HFF-Myc (cell line): ENCODE measurements at regions not wholly inside any gene's neighbourhood (a gene's known extent, or its start where the extent isn't known, plus 50 kb on each side); places are given as distances from the start of the nearest gene placed in this dataset.
"Not testable (repeated sequence)": the region's sequence is repeated elsewhere in the genome, so short reads cannot be mapped to it uniquely, and the experiment has no call there.

Source experiments
- DNase-seq: peaks from one replicate; pipeline ENCODE4 v3.0.0-alpha.2; 2011; ENCODE audit warnings: low read depth; ENCODE audit errors: extremely low read depth
- H3K4me3 ChIP-seq: replicated peaks from 2 replicates; pipeline ENCODE4 v1.5.1; 2011; ENCODE audit warnings: low read depth, mild to moderate bottlenecking, control low read depth, low read length
- TF ChIP-seq, protein P1 (sequence below): IDR thresholded peaks from 2 replicates; pipeline ENCODE4 v1.5.1; 2012; ENCODE audit warnings: mild to moderate bottlenecking, low read depth, low read length, control low read depth; ENCODE audit errors: missing control alignments

DNA sequence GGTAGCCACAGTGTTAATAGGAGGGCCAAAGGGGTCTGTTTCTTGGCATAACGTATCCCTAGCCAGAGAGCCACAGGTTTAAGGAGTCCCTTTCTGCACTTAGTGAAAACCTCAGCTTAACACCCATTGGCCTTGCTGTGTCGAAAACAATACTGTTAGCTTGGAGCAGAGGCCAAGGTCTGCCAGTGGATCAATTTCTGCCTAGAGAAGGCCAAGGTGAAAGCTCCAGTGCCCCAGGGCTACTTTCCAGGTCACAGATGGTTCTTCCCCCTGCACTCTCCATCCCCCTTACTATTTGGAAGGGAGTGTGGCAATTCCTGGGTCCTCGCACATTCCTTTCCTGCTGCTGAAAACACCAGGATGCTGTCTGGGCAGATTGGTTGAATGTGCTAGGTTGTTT lies 74.8 kb upstream of the TNP1 start:
- H3K4me3 ChIP-seq = no peak overlapping the region
- DNase-seq = no peak
- TF ChIP-seq, protein P1, sequence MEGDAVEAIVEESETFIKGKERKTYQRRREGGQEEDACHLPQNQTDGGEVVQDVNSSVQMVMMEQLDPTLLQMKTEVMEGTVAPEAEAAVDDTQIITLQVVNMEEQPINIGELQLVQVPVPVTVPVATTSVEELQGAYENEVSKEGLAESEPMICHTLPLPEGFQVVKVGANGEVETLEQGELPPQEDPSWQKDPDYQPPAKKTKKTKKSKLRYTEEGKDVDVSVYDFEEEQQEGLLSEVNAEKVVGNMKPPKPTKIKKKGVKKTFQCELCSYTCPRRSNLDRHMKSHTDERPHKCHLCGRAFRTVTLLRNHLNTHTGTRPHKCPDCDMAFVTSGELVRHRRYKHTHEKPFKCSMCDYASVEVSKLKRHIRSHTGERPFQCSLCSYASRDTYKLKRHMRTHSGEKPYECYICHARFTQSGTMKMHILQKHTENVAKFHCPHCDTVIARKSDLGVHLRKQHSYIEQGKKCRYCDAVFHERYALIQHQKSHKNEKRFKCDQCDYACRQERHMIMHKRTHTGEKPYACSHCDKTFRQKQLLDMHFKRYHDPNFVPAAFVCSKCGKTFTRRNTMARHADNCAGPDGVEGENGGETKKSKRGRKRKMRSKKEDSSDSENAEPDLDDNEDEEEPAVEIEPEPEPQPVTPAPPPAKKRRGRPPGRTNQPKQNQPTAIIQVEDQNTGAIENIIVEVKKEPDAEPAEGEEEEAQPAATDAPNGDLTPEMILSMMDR = no peak

- no peak overlapping the region for H3K4me3 ChIP-seq
- DNase-seq = no peak
- TF ChIP-seq, protein P1 = no peak
Measured at GRCh38 chr2:216934151-216934550, 74.3 kb upstream of the TNP1 start.

DNA sequence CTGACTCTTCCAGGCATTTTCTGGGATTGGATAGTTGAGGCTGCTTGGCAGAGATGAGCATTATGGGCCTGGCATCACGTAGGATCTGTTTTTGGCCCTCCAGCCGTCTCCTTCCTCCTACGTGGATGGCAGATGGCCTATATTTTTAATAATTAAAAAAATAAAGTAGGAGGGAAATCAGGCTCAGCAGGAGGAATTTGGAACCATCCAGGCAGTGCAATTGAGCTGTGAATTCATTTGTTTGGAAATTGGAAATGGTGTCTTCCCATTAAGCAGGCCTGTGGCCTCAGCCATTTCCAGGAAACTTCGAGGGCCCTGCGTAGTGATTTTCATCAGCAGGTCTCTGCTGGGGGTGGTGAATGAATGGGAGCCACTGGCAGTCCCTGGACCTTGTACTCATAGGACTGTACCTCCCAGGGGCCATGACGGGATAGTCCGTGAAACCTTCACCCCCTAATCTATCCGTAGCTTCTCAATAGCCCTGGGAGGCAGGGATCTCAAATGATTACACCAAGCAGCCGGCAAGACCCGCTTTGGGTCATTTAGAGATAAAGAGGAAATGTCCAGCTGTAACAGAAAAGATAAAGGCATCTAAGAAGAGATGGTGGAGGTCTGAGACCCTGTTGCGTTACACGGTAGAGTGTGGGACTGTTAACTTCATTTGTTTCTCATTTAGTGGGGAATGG lies 73.1 kb upstream of the TNP1 start:
- no peak overlapping the region for H3K4me3 ChIP-seq
- no peak for DNase-seq
- TF ChIP-seq, protein P1 = no peak

GRCh38 chr2:216932113-216932862 lies 72.4 kb upstream of the TNP1 start:
- TF ChIP-seq, protein P1 = no peak
- DNase-seq = no peak
- H3K4me3 ChIP-seq = no peak overlapping the region

- DNase-seq = no peak
- no peak overlapping the region for H3K4me3 ChIP-seq
- TF ChIP-seq, protein P1 = no peak
Measured at GRCh38 chr2:216930716-216931115, 70.9 kb upstream of the TNP1 start.

DNA sequence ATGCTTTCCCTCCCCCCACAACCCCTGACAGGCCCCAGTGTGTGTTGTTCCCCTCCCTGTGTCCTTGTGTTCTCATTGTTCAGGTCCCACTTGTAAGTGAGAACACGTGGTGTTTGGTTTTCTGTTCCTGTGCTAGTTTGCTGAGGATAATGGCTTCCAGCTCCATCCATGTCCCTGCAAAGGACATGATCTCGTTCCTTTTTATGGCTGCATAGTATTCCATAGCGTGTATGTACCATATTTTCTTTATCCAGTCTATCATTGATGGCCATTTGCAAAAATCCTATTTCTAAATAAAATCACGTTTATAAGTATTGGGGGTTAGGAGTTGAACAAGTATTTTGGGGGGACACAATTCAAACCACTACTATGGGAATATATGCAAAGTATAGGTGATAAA lies 69.5 kb upstream of the TNP1 start:
- not testable (repeated sequence) for DNase-seq, H3K4me3 ChIP-seq

DNA sequence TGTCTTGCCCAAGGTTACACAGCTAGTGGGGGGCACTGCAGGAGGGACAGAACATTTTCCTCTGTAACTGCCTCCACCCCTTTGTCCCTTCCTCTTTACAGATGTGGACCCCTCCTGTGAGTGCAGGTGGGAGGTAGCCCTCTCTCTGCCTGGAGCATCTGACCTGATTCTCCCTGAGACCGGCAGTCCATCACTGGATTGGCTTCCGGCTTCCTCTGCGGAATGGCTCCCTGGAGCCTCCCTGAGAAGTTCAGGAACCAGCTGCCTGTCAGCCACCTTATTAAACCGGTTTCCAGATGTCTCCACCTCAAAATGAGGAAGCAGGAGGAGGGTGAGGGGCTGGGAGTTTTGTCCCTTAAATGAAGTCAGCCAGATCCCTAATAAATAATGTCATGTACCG lies 67.3 kb upstream of the TNP1 start:
- TF ChIP-seq, protein P1 = no peak
- DNase-seq = no peak
- H3K4me3 ChIP-seq = no peak overlapping the region
